ENCODE measurements at regions not wholly inside any gene's neighbourhood (a gene's known extent, or its start where the extent isn't known, plus 50 kb on each side); places are given as distances from the start of the nearest gene placed in this dataset.

GRCh38 chr2:155895016-155895415 is 437.5 kb downstream of the NR4A2 start:
- TF ChIP-seq CTCF (conservative IDR thresholded peaks at IDR 0.05; ENCODE audit: low read length) (no peak), EZH2phosphoT487 (IDR thresholded peaks at IDR 0.05; ENCODE audit: borderline replicate concordance) (no peak)
